ENCODE measurements at regions not wholly inside any gene's neighbourhood (a gene's known extent, or its start where the extent isn't known, plus 50 kb on each side); places are given as distances from the start of the nearest gene placed in this dataset.
"Not testable (repeated sequence)": the region's sequence is repeated elsewhere in the genome, so short reads cannot be mapped to it uniquely, and the experiment has no call there.

DNA sequence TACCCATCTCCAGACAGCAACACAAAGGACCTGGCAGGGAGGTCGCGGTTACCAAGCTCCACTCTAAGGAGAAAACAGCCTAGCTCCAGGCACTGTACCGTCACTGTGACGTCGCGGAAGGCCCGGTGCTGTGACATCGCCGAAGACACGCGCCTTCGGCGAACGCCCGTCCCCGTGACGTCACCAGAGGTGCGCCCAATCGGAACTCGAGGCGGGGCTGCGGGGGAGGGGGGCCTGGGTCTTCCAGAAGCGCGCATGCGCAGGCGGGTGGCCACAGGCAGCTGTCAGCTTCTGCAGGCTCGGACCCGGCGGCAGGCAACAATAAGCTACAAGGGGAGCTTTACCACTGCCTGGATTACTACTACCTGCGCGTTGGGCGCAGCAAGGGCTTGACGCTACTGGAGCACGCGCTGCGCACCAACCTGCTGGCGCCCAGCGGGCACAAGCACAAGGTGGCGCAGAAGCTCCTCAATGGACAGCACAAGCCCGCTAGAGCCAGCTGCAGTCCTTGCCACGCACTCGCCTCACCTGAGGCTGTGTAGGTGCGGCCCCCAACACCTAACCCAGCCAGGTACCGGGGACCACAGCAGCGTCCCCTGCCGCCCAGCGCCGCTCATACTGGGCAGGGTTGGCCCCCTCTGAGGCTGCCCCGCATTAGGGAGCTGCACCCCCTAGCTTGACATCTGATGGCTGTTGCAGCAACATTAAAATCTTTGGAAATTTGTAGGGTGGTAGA is 208.4 kb downstream of the TPST1 start:
- peak; percentile 89 for DNase-seq

GRCh38 chr7:66415659-66416265 is 210.6 kb downstream of the TPST1 start:
- DNase-seq = no peak

GRCh38 chr7:66418537-66418936 is 210.1 kb upstream of the KCTD7 start:
- no peak for DNase-seq

DNA sequence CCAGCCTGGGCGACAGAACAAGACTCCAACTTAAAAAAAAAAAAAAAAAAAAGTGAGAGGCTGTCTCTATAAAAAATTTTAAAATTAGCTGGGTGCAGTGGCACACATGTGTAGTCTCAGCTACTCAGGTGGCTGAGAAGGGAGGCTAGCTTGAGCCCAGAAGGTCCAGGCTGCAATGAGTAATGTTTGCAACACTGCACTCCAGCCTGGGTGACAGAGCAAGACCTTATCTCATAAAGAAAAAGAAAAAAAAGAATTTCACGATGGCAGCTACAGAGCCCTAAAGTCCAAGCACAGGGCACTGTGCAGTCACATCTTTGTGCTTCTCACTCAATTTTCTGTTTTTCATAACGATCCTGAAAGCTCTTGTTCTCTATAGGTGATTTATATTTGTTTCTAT is 209.5 kb upstream of the KCTD7 start:
- no peak for DNase-seq

- DNase-seq = no peak
Measured at GRCh38 chr7:66421830-66422475, 206.7 kb upstream of the KCTD7 start.

DNA sequence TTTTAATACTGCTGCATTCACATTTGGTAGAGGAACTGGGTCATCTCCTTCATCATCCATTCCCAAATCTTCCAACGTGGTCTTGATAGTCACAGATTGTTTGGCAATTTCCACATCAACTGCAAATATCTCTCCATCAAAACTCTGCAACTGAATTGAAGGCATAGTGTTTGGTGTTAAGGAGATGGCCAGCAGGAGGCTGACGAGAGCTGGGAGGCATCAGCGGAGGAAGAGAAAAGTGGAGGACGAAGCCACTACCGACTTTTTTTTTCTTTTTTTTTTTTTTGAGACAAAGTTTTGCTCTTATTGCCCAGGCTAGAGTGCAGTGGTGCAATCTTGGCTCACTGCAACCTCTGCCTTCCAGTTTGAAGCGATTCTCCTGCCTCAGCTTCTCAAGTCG is 205.0 kb upstream of the KCTD7 start:
- no peak for DNase-seq

GRCh38 chr7:66426332-66426731 is 202.3 kb upstream of the KCTD7 start:
- no peak for DNase-seq

- DNase-seq = no peak
Measured at GRCh38 chr7:66426996-66427395, 201.7 kb upstream of the KCTD7 start.

DNA sequence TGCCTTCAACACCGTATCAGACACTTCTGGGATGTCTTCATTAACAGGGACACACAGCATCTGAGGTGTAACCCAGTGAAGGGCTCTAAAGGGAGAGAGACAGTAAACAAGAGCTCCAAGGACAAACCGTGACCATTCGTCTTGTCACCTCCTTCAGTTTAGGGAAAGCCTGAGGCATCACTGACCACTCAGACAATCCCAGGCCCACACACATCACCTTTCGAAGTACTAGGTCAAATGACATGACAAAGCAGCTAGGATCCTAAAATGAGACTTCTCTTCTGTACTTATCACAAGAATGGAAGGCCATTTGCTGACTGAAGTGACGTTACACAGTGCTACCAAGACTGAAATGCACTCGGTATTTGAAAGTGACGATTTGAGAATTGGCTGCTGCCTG is 200.7 kb upstream of the KCTD7 start:
- DNase-seq = no peak

GRCh38 chr7:66429498-66430163 is 199.1 kb upstream of the KCTD7 start:
- no peak for DNase-seq

GRCh38 chr7:66430164-66430545 is 198.5 kb upstream of the KCTD7 start:
- DNase-seq = no peak

- DNase-seq = not testable (repeated sequence)
Measured at GRCh38 chr7:66438703-66439405, 189.8 kb upstream of the KCTD7 start.

DNA sequence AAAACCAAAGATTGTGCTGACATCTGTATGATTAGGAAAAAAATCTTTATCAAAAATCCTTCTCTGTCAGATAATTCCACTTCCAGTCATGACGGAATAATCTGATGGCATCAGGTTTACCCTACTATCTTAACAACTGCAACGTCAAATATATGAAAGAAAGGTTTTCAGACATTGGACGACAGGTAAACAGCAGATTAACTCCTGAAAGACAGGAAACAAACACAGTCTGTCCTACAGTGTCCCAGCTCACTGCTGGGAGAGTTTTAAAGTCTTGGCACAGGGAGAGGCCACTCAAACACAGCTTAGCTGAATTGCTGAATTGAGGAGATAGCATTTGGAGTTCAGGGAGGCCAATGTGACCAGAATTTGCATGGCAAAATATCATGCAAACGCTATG is 186.3 kb upstream of the KCTD7 start:
- no peak for DNase-seq

- no peak for DNase-seq
Measured at GRCh38 chr7:66443946-66444345, 184.7 kb upstream of the KCTD7 start.

DNA sequence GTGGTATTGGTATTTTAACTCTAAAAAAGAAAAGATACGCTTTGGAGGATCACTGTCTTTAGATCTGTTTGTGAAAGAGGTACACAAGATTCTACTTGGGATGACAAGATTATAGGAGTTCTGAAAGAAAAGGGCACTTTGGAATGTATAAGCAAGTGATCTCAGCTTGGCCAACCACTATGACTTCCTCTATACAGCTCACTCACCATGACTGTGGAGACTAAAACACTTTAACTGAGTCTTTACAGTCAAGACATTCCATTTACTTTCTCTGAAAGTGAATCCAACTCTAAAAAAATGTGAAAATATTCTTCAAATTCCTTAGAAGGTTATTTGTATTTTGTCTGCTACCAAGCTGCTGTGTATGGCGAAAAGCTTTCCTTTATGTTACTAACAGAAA is 181.7 kb upstream of the KCTD7 start:
- DNase-seq = not testable (repeated sequence)

DNA sequence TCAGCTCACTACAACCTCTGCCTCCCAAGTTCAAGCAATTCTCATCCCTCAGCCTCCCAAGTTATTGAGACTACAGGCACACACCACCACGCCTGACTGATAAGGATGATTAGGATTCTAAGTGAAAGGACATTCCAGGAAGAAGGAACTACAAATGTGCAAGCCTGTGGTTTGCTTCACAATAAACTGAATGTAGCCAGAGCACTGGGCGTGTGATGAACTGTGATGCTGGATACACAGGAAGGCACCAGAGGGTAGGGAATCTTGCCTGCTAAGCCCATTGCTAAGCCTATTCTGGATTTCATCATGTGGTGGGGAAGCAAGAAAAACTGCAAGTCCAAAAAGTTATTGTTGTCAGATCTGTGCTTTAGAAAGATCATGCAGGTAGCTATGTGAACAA is 177.9 kb upstream of the KCTD7 start:
- not testable (repeated sequence) for DNase-seq

DNA sequence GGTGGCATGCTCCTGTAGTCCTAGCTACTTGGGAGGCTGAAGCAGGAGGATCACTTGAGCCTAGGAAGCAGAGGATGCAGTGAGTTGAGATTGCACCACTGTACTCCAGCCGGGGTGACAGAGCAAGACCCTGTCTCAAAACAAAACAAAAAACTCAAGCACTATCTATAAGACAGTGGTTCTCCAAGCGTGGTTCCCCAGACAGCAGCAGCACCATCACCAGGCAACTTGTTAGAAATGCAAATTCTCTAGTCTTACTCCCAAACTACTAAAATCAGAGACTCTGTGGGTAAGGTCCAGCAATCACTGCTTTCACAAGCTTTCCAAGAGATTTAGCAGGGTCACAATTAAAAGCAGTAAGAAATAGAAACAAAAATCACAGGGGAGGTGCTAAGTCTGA is 177.0 kb upstream of the KCTD7 start:
- not testable (repeated sequence) for DNase-seq

GRCh38 chr7:66452165-66452564 is 176.5 kb upstream of the KCTD7 start:
- DNase-seq = no peak

DNA sequence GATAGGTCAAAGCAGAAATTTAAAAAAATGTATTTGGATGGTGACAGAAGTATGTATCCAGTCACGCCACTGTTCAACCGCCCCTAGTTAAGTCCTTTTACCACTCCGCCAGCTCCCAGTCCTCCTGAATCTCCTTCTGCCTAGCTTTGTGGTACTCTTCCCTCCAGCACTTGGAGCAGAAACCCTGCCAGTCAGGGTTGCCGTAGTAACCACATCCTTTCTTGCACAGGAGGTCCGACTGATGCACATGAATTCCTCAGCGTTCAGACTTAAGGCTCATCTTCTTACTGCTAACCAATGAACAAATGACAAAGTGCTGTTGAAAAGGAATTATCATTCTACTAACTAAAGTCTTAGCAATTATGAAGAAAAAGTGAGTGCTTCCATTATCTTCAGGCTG is 175.3 kb upstream of the KCTD7 start:
- DNase-seq = no peak

DNA sequence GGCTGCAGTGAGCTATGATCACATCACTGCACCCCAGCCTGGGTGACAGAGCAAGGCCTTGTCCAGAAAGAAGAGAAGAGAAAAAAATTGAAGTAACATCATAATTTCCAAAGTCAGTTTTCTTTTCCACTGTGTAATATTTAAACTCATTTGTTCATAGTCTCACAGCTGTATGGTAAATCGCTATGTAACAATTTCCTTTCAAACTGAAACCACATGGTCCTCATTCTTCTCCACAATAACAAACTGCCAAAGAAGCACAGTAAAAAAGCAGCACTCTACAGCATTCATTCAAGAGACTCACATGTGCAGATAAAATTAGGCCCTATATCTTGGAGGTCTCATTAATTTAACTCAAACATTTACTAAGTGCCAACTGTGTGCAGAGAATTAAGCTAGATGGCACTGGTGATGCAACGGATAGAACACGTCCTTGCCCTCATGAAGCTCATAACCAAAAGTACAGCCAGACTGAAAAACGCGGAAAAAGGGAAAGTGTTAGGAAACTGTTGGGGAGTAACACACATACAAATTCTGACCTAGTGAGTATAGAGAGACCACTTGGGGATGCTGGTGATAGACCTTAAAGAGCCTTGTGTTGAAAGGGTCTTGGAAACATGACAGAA is 174.0 kb upstream of the KCTD7 start:
- peak; percentile 12 for DNase-seq

GRCh38 chr7:66455432-66455831 is 173.2 kb upstream of the KCTD7 start:
- DNase-seq = not testable (repeated sequence)

- DNase-seq = not testable (repeated sequence)
Measured at GRCh38 chr7:66456431-66456830, 172.2 kb upstream of the KCTD7 start.

- not testable (repeated sequence) for DNase-seq
Measured at GRCh38 chr7:66458991-66459390, 169.7 kb upstream of the KCTD7 start.
